ENCODE measurements at regions not wholly inside any gene's neighbourhood (a gene's known extent, or its start where the extent isn't known, plus 50 kb on each side); places are given as distances from the start of the nearest gene placed in this dataset.
"Not testable (repeated sequence)": the region's sequence is repeated elsewhere in the genome, so short reads cannot be mapped to it uniquely, and the experiment has no call there.

DNA sequence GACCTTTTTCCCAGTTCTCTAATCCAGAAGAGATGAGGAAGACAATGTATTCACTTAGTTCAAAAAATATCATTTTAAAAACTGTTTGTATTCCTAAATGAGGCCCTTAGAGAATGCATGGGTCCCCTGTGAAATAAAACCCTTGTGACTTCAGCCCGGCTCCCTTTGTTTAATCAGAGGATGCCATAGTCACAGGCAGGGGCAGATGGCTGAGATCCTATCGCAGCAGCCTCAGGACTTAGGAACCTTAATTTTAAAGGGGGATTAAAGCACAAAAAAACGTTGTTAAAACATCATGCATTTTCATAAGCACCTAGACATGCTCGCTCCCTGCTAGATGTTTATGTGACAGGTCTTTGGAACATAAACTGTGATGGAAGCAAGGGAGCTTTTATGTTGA is 176.6 kb downstream of the IL20RB start:
- H3K27ac Mint-ChIP-seq: no peak overlapping the region
- H3K4me3 ChIP-seq (ENCODE audit: low read length): no peak overlapping the region
- H3K36me3 ChIP-seq (ENCODE audit: control insufficient read depth in 2 of 3, insufficient read depth in 3 of 3, low read length in 3 of 3): no peaks in the 10 kb centered on the region
- H3K4me1 ChIP-seq (ENCODE audit: control insufficient read depth in 2 of 2, insufficient read depth in 2 of 2, low read length in 2 of 2): peaks cover 0 to 6% of the 10 kb centered on the region in 2 donors
- DNase-seq: no peak
- ChIA-PET CTCF (interaction anchor here (0.7 kb wide), 1 partner anchor 1092 kb away, joined by 8 read pairs; no protein-coding TSS in a partner anchor), POLR2A (no interaction called here)
- H3K27me3 ChIP-seq (ENCODE audit: control insufficient read depth in 2 of 2, insufficient read depth in 2 of 2, low read length in 2 of 2): no peaks in the 10 kb centered on the region
- H3K9me3 ChIP-seq (ENCODE audit: control insufficient read depth in 2 of 3, low read length in 3 of 3): no peaks in the 10 kb centered on the region
- H3K4me1 Mint-ChIP-seq: peaks cover 4 to 31% (median 22%) of the 10 kb centered on the region in 7 donors
- no peak overlapping the region for H3K4me3 Mint-ChIP-seq
- H3K27me3 Mint-ChIP-seq: peaks cover 4 to 13% (median 10%) of the 10 kb centered on the region in 5 donors
- H3K36me3 Mint-ChIP-seq: no peaks in the 10 kb centered on the region
- H3K27ac ChIP-seq (ENCODE audit: low read depth, low read length): no peak overlapping the region
- intact Hi-C loops (cut with micrococcal nuclease): no loop called here
- ATAC-seq: no peak
- H3K9me3 Mint-ChIP-seq: peaks cover 0 to 6% (median 0%) of the 10 kb centered on the region in 11 donors

DNA sequence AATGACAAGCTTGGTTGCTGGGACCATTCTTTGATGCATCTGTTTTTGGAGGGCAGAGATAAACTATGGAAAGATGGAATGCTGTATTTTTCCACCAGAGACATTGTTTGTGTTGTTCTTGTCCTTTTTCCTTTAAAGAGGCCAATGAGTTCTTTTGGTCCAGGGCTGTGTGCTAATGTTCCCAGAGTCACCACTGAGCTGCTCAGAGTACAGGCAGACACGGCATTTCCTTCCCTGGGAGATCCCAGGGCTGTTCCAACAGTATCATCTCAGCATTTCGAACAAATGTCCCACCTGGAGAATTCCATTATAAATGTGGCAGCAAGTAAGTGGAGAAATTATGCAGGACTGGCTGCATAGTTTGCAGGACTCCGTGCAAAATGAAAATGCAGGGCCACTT is 190.6 kb downstream of the IL20RB start:
- Histone ChIP-seq H3K4me1 (ENCODE audit: control insufficient read depth in 2 of 2, insufficient read depth in 2 of 2, low read length in 2 of 2) (no peaks in the 10 kb centered on the region), H3K36me3 (ENCODE audit: control insufficient read depth in 2 of 3, insufficient read depth in 3 of 3, low read length in 3 of 3) (no peaks in the 10 kb centered on the region), H3K27me3 (ENCODE audit: control insufficient read depth in 2 of 2, insufficient read depth in 2 of 2, low read length in 2 of 2) (no peaks in the 10 kb centered on the region), H3K4me3 (ENCODE audit: low read length) (no peak overlapping the region), H3K9me3 (ENCODE audit: control insufficient read depth in 2 of 3, low read length in 3 of 3) (no peaks in the 10 kb centered on the region), H3K27ac (ENCODE audit: low read depth, low read length) (no peak overlapping the region)
- no peak for DNase-seq
- ChIA-PET CTCF (no interaction called here), POLR2A (no interaction called here)
- no peak overlapping the region for H3K27ac Mint-ChIP-seq
- peaks cover 4 to 13% (median 7%) of the 10 kb centered on the region in 5 donors for H3K27me3 Mint-ChIP-seq
- no peak for ATAC-seq
- intact Hi-C loops (cut with micrococcal nuclease): no loop called here
- peaks cover 0 to 2% (median 0%) of the 10 kb centered on the region in 11 donors for H3K9me3 Mint-ChIP-seq
- H3K4me3 Mint-ChIP-seq: no peak overlapping the region
- H3K36me3 Mint-ChIP-seq: no peaks in the 10 kb centered on the region
- H3K4me1 Mint-ChIP-seq: no peaks in the 10 kb centered on the region

GRCh38 chr3:137148917-137149316 is 191.1 kb downstream of the IL20RB start:
- H3K27me3 Mint-ChIP-seq: peaks cover 4 to 13% (median 7%) of the 10 kb centered on the region in 5 donors
- H3K27me3 ChIP-seq (ENCODE audit: control insufficient read depth in 2 of 2, insufficient read depth in 2 of 2, low read length in 2 of 2): no peaks in the 10 kb centered on the region
- ATAC-seq: no peak
- ChIA-PET POLR2A (no interaction called here), CTCF (no interaction called here)
- H3K27ac ChIP-seq (ENCODE audit: low read depth, low read length): no peak overlapping the region
- H3K27ac Mint-ChIP-seq: no peak overlapping the region
- no peak overlapping the region for H3K4me3 ChIP-seq (ENCODE audit: low read length)
- no peaks in the 10 kb centered on the region for H3K36me3 ChIP-seq (ENCODE audit: control insufficient read depth in 2 of 3, insufficient read depth in 3 of 3, low read length in 3 of 3)
- H3K4me1 Mint-ChIP-seq: no peaks in the 10 kb centered on the region
- peaks cover 0 to 2% (median 0%) of the 10 kb centered on the region in 11 donors for H3K9me3 Mint-ChIP-seq
- DNase-seq: no peak
- no peak overlapping the region for H3K4me3 Mint-ChIP-seq
- no peaks in the 10 kb centered on the region for H3K36me3 Mint-ChIP-seq
- H3K4me1 ChIP-seq (ENCODE audit: control insufficient read depth in 2 of 2, insufficient read depth in 2 of 2, low read length in 2 of 2): no peaks in the 10 kb centered on the region
- H3K9me3 ChIP-seq (ENCODE audit: control insufficient read depth in 2 of 3, low read length in 3 of 3): no peaks in the 10 kb centered on the region
- intact Hi-C loops (cut with micrococcal nuclease): no loop called here

GRCh38 chr3:137150825-137151224 is 193.0 kb downstream of the IL20RB start:
- H3K27me3 ChIP-seq (ENCODE audit: control insufficient read depth in 2 of 2, insufficient read depth in 2 of 2, low read length in 2 of 2): no peaks in the 10 kb centered on the region
- H3K36me3 ChIP-seq (ENCODE audit: control insufficient read depth in 2 of 3, insufficient read depth in 3 of 3, low read length in 3 of 3): no peaks in the 10 kb centered on the region
- H3K4me1 ChIP-seq (ENCODE audit: control insufficient read depth in 2 of 2, insufficient read depth in 2 of 2, low read length in 2 of 2): no peaks in the 10 kb centered on the region
- POLR2A ChIA-PET: no interaction called here
- peaks cover 3 to 13% (median 6%) of the 10 kb centered on the region in 5 donors for H3K27me3 Mint-ChIP-seq
- ATAC-seq: no peak
- no peak overlapping the region for H3K27ac Mint-ChIP-seq
- no peak overlapping the region for H3K27ac ChIP-seq (ENCODE audit: low read depth, low read length)
- no peaks in the 10 kb centered on the region for H3K9me3 ChIP-seq (ENCODE audit: control insufficient read depth in 2 of 3, low read length in 3 of 3)
- H3K4me1 Mint-ChIP-seq: no peaks in the 10 kb centered on the region
- intact Hi-C loops (cut with micrococcal nuclease): no loop called here
- CTCF ChIA-PET: no interaction called here
- H3K4me3 Mint-ChIP-seq: no peak overlapping the region
- no peak for DNase-seq
- no peak overlapping the region for H3K4me3 ChIP-seq (ENCODE audit: low read length)
- H3K36me3 Mint-ChIP-seq: no peaks in the 10 kb centered on the region
- H3K9me3 Mint-ChIP-seq: peaks cover 0 to 2% (median 0%) of the 10 kb centered on the region in 11 donors

GRCh38 chr3:137153046-137153445 is 195.3 kb downstream of the IL20RB start:
- H3K4me3 ChIP-seq (ENCODE audit: low read length): not testable (repeated sequence)

DNA sequence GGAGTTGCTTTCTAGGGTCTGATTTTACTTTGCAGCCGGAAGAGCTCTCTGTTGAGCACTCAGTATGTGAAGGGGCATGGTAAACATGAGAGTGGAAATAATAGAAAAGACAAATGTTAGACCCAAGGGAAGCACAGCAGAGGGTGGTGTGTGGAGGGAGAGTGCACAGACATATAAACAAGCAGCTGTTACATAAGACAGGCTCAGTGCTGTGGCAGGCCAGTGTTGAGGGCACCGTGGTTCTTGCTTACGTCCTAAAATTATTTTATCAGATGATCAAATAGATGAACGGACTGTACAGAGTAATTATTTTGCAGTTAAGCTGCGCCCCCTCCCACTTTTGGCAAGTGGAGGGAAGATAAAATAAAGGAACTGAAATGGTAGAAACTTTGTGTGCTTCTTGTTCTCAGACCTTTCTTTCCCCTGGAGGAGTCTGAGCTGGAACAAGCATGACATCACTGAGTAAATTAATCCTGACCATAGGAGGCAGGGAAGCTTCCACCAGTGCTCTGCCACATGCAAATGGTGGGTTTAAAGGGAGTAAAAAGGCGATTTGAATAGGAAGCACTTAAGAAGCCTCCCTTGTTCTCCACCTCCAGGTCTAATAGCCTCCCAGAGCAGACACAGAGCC is 205.6 kb downstream of the IL20RB start:
- Mint-ChIP-seq H3K4me3 (no peak overlapping the region), H3K36me3 (no peaks in the 10 kb centered on the region), H3K9me3 (no peaks in the 10 kb centered on the region), H3K27ac (no peak overlapping the region), H3K4me1 (peaks cover 0 to 5% (median 0%) of the 10 kb centered on the region in 7 donors), H3K27me3 (peaks cover 6 to 13% (median 12%) of the 10 kb centered on the region in 5 donors)
- H3K4me1 ChIP-seq (ENCODE audit: control insufficient read depth in 2 of 2, insufficient read depth in 2 of 2, low read length in 2 of 2): no peaks in the 10 kb centered on the region
- ATAC-seq (peak; percentile 27), DNase-seq (no peak)
- H3K4me3 ChIP-seq (ENCODE audit: low read length): no peak overlapping the region
- intact Hi-C loops (cut with micrococcal nuclease): no loop called here
- H3K9me3 ChIP-seq (ENCODE audit: control insufficient read depth in 2 of 3, low read length in 3 of 3): no peaks in the 10 kb centered on the region
- H3K36me3 ChIP-seq (ENCODE audit: control insufficient read depth in 2 of 3, insufficient read depth in 3 of 3, low read length in 3 of 3): no peaks in the 10 kb centered on the region
- H3K27ac ChIP-seq (ENCODE audit: low read depth, low read length): no peak overlapping the region
- POLR2A ChIA-PET: no interaction called here
- H3K27me3 ChIP-seq (ENCODE audit: control insufficient read depth in 2 of 2, insufficient read depth in 2 of 2, low read length in 2 of 2): no peaks in the 10 kb centered on the region
- CTCF ChIA-PET: no interaction called here

More at GRCh38 chr3:137153046-137153445, 195.3 kb downstream of the IL20RB start:
- H3K9me3 ChIP-seq (ENCODE audit: control insufficient read depth in 2 of 3, low read length in 3 of 3); H3K27me3 ChIP-seq (ENCODE audit: control insufficient read depth in 2 of 2, insufficient read depth in 2 of 2, low read length in 2 of 2); H3K27ac Mint-ChIP-seq; DNase-seq; H3K4me1 ChIP-seq (ENCODE audit: control insufficient read depth in 2 of 2, insufficient read depth in 2 of 2, low read length in 2 of 2); H3K27me3 Mint-ChIP-seq; H3K36me3 Mint-ChIP-seq; POLR2A ChIA-PET; H3K4me1 Mint-ChIP-seq; H3K27ac ChIP-seq (ENCODE audit: low read depth, low read length); intact Hi-C loops (cut with micrococcal nuclease); ATAC-seq; H3K4me3 Mint-ChIP-seq; H3K9me3 Mint-ChIP-seq; H3K36me3 ChIP-seq (ENCODE audit: control insufficient read depth in 2 of 3, insufficient read depth in 3 of 3, low read length in 3 of 3); CTCF ChIA-PET: not testable (repeated sequence)

- Mint-ChIP-seq H3K27me3 (peaks cover 6 to 12% (median 11%) of the 10 kb centered on the region in 5 donors), H3K4me3 (no peak overlapping the region), H3K27ac (no peak overlapping the region), H3K4me1 (peaks cover 0 to 5% (median 0%) of the 10 kb centered on the region in 7 donors), H3K36me3 (no peaks in the 10 kb centered on the region), H3K9me3 (no peaks in the 10 kb centered on the region)
- CTCF ChIA-PET: no interaction called here
- Histone ChIP-seq H3K4me1 (ENCODE audit: control insufficient read depth in 2 of 2, insufficient read depth in 2 of 2, low read length in 2 of 2) (no peaks in the 10 kb centered on the region), H3K27ac (ENCODE audit: low read depth, low read length) (no peak overlapping the region), H3K27me3 (ENCODE audit: control insufficient read depth in 2 of 2, insufficient read depth in 2 of 2, low read length in 2 of 2) (no peaks in the 10 kb centered on the region), H3K4me3 (ENCODE audit: low read length) (no peak overlapping the region), H3K9me3 (ENCODE audit: control insufficient read depth in 2 of 3, low read length in 3 of 3) (no peaks in the 10 kb centered on the region), H3K36me3 (ENCODE audit: control insufficient read depth in 2 of 3, insufficient read depth in 3 of 3, low read length in 3 of 3) (no peaks in the 10 kb centered on the region)
- ATAC-seq (no peak), DNase-seq (no peak)
- intact Hi-C loops (cut with micrococcal nuclease): no loop called here
- POLR2A ChIA-PET: no interaction called here
Measured at GRCh38 chr3:137163958-137164357, 206.2 kb downstream of the IL20RB start.

All from naive thymus-derived CD4-positive, alpha-beta T cell (primary cell).